Parathyroid adenoma (tissue), 2 donors: ENCODE measurements at regions not wholly inside any gene's neighbourhood (a gene's known extent, or its start where the extent isn't known, plus 50 kb on each side); places are given as distances from the start of the nearest gene placed in this dataset.

ENCODE experiments used
- H2AFZ ChIP-seq: fragments of 300-600 bp; sonication (generic); one replicate; pipeline ENCODE4 v1.7.0; 2017; ENCODE audit warnings: antibody characterized with exemption, mild to moderate bottlenecking
- H3K27ac ChIP-seq: fragments of 300-600 bp; sonication (generic); one replicate; pipeline ENCODE4 v1.7.0; 2017
- H3K27me3 ChIP-seq: fragments of 300-600 bp; sonication (generic); one replicate; pipeline ENCODE4 v1.7.0; 2017; ENCODE audit warnings: low read length; ENCODE audit not compliant: control insufficient read depth, insufficient read depth
- H3K36me3 ChIP-seq: fragments of 300-600 bp; sonication (generic); one replicate; pipeline ENCODE4 v1.7.0; 2017; ENCODE audit warnings: low read length; ENCODE audit not compliant: control insufficient read depth, insufficient read depth
- H3K4me1 ChIP-seq: fragments of 300-600 bp; sonication (generic); one replicate; pipeline ENCODE4 v1.7.0; 2017; ENCODE audit warnings: control low read depth
- H3K4me2 ChIP-seq: fragments of 300-600 bp; sonication (generic); one replicate; pipeline ENCODE4 v1.7.0; 2017; ENCODE audit warnings: low read length
- H3K4me3 ChIP-seq: fragments of 300-600 bp; sonication (generic); one replicate; pipeline ENCODE4 v1.7.0; 2017; ENCODE audit warnings: low read depth, low read length
- H3K79me2 ChIP-seq: fragments of 300-600 bp; sonication (generic); one replicate; pipeline ENCODE4 v1.7.0; 2017; ENCODE audit warnings: control low read depth
- H3K9ac ChIP-seq: fragments of 300-600 bp; sonication (generic); one replicate; pipeline ENCODE4 v1.7.0; 2017; ENCODE audit warnings: mild to moderate bottlenecking
- H3K9me3 ChIP-seq: fragments of 300-600 bp; sonication (generic); one replicate; pipeline ENCODE4 v1.7.0; 2017; ENCODE audit warnings: low read length; ENCODE audit not compliant: control insufficient read depth
- TF ChIP-seq, protein P1 (sequence below): fragments of 300-600 bp; sonication (generic); IDR thresholded peaks from one replicate; pipeline ENCODE4 v1.7.0; 2017; ENCODE audit warnings: antibody characterized with exemption, mild to moderate bottlenecking
- donor health status: primary hyperparathyroidism.

DNA sequence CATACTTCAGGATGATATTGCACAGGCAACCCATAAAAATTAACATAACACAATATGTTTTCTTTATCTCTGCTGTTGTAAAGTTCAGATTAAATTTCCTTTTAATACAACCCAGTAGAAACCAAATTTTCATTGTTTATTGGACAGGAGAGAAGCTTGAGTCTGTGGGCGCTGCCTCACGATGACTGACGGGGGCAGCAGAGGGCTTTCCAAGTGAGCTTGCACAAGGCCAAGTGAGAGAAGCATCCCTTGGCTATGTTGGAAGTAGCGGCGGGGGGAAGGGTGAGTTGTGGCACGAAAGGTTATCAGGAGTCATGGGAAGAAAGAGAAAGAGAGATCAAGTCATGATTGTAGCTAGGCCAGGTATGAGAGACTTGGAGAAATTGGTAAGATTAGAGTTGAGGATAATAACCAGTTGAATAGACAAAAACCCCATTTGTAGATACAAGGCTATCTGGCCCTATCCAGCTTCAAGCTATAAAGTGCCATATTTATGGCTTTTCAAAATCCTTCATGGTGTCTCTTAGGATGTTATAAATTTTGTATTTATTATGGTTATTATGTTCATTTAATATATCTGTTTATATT, 413.7 kb upstream of the FAM98A start:
- no peaks in the 10 kb centered on the region for H3K27me3 ChIP-seq
- H3K4me3 ChIP-seq: no peak overlapping the region
- no peak overlapping the region for H3K4me2 ChIP-seq
- H3K27ac ChIP-seq: no peak overlapping the region
- H3K36me3 ChIP-seq: no peaks in the 10 kb centered on the region
- no peak overlapping the region for H3K9ac ChIP-seq
- peak overlapping the region; percentile 4 for H2AFZ ChIP-seq
- H3K9me3 ChIP-seq: no peaks in the 10 kb centered on the region
- no peaks in the 10 kb centered on the region for H3K4me1 ChIP-seq
- TF ChIP-seq, protein P1, sequence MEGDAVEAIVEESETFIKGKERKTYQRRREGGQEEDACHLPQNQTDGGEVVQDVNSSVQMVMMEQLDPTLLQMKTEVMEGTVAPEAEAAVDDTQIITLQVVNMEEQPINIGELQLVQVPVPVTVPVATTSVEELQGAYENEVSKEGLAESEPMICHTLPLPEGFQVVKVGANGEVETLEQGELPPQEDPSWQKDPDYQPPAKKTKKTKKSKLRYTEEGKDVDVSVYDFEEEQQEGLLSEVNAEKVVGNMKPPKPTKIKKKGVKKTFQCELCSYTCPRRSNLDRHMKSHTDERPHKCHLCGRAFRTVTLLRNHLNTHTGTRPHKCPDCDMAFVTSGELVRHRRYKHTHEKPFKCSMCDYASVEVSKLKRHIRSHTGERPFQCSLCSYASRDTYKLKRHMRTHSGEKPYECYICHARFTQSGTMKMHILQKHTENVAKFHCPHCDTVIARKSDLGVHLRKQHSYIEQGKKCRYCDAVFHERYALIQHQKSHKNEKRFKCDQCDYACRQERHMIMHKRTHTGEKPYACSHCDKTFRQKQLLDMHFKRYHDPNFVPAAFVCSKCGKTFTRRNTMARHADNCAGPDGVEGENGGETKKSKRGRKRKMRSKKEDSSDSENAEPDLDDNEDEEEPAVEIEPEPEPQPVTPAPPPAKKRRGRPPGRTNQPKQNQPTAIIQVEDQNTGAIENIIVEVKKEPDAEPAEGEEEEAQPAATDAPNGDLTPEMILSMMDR: peak; percentile 50
- no peaks in the 10 kb centered on the region for H3K79me2 ChIP-seq

DNA sequence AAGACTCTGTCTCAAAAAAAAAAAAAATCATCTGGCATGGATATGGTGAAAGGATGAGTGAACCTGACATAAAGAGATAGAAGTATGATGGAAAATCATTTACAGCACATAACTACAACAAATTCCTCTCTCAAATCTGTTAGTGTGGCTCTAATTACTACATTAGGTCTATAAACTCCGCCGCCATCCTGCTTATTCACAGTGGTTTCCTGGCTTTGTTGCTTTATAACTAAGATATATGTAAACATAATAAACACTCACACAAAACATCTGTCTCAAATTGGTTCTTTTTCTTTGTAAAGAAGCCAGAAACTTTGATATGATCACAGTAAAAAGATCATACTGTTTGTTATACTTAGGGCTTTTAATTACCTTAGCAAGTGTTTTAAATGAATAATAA, 412.6 kb upstream of the FAM98A start:
- Histone ChIP-seq H3K4me3 (no peak overlapping the region), H3K9ac (no peak overlapping the region), H3K4me1 (no peaks in the 10 kb centered on the region), H3K9me3 (no peaks in the 10 kb centered on the region), H3K27ac (no peak overlapping the region), H3K27me3 (no peaks in the 10 kb centered on the region), H3K4me2 (no peak overlapping the region), H3K79me2 (no peaks in the 10 kb centered on the region), H3K36me3 (no peaks in the 10 kb centered on the region), H2AFZ (no peak overlapping the region)
- TF ChIP-seq, protein P1: no peak

DNA sequence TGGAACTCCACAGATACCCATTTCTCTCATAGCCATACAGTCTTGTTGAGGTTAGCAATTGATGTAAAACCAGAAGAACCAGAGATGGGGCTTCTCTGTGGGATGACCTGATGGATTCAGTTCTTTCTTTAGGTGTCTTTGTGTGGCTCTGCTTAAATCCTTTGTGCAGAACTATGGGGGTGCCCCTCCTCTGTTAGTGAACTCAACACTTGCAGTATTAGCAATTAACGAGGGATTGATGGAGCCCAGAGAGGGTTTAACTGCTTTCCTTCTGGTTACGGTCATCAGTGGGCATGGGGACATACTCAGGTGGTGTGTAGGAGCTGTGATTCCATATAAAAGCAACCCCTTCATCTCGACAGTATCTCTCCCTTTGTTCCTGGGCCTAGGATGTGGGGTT, 406.8 kb upstream of the FAM98A start:
- TF ChIP-seq, protein P1: no peak
- no peaks in the 10 kb centered on the region for H3K9me3 ChIP-seq
- H3K27ac ChIP-seq: no peak overlapping the region
- H3K9ac ChIP-seq: no peak overlapping the region
- H2AFZ ChIP-seq: no peak overlapping the region
- no peaks in the 10 kb centered on the region for H3K79me2 ChIP-seq
- H3K4me1 ChIP-seq: no peaks in the 10 kb centered on the region
- no peak overlapping the region for H3K4me2 ChIP-seq
- no peak overlapping the region for H3K4me3 ChIP-seq
- no peaks in the 10 kb centered on the region for H3K36me3 ChIP-seq
- H3K27me3 ChIP-seq: no peaks in the 10 kb centered on the region

DNA sequence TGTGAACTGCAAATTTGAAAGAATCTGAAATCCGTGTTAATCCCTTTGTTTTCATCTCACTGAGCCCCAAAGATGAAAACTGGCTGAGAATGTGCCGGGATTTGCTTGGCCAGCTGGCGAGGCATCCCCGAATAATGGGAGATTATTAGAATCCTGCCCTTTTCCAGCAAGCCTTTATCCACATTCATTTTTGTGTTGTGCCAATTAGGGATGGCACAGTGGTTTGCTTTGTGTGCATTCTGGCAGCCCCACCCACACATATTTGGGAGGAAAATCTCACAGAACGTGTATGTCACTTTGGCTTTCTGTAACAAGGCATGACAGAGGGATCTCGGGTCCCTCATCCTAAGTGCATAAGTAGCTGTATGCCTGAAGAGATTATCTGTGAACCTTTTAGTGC, 405.8 kb upstream of the FAM98A start:
- Histone ChIP-seq H3K4me1 (no peaks in the 10 kb centered on the region), H2AFZ (no peak overlapping the region), H3K4me2 (no peak overlapping the region), H3K9ac (no peak overlapping the region), H3K9me3 (no peaks in the 10 kb centered on the region), H3K27me3 (no peaks in the 10 kb centered on the region), H3K36me3 (no peaks in the 10 kb centered on the region), H3K4me3 (no peak overlapping the region), H3K79me2 (no peaks in the 10 kb centered on the region), H3K27ac (no peak overlapping the region)
- TF ChIP-seq, protein P1: no peak

DNA sequence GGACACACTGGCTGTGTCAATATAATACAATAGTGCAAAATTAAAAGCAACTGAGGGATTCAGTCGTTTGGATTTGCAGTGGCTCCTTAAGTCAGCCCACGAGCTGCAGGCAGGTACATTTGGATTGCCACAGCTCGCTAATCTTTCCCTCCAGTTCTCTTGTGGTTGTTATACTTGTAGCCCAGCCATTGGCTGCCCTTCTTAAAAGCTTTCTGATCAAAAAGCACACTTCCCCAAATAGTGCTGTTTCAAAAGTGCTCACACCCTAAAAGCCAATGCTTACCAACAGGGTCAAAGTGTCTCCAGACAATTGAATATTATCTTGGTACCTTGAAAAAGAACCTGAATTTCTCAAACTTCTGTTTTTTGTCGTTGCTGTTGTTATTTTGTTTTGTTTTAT, 404.7 kb upstream of the FAM98A start:
- Histone ChIP-seq H3K9me3 (no peaks in the 10 kb centered on the region), H3K79me2 (no peaks in the 10 kb centered on the region), H3K9ac (no peak overlapping the region), H2AFZ (no peak overlapping the region), H3K4me2 (no peak overlapping the region), H3K36me3 (no peaks in the 10 kb centered on the region), H3K27me3 (no peaks in the 10 kb centered on the region), H3K4me1 (no peaks in the 10 kb centered on the region), H3K27ac (no peak overlapping the region), H3K4me3 (no peak overlapping the region)
- TF ChIP-seq, protein P1: no peak
